Frontal cortex (tissue), 3 donors: ENCODE measurements at regions not wholly inside any gene's neighbourhood (a gene's known extent, or its start where the extent isn't known, plus 50 kb on each side); places are given as distances from the start of the nearest gene placed in this dataset.
"Not testable (repeated sequence)": the region's sequence is repeated elsewhere in the genome, so short reads cannot be mapped to it uniquely, and the experiment has no call there.

Source experiments
- DNase-seq, 2 donors: peaks; one replicate each; pipeline ENCODE4 v3.0.0; 2012; ENCODE audit warnings: low spot score in 2 of 2
- FAIRE-seq: peaks from 2 replicates; lab custom pipeline; 2012; peaks lifted over from hg19 to GRCh38; lab: Jason Lieb, UNC
- donor health status: control.
- donor health status: control.
- donor health status: control.

DNA sequence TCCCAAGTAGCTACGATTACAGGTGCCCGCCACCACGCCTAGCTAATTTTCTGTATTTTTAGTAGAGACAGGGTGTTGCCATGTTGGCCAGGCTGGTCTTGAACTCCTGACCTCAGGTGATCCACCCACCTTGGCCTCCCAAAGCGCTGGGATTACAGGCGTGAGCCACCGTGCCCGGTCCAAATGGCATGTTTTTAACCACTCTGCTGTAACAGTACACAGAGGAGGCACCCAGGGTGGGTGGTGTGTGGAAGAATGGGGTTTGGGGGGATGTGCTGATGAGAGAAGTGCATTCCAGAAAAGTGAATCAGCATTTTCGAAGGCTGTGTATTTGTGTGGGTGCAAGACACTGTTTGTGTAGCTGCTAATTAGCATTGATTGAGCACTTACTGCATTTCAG lies 78.1 kb upstream of the SH3PXD2B start:
- FAIRE-seq, DNase-seq: not testable (repeated sequence)

- DNase-seq (no peak), FAIRE-seq (no peak)
Observed at GRCh38 chr5:172531704-172532026, 77.3 kb upstream of the SH3PXD2B start.

GRCh38 chr5:172530878-172531703 lies 76.8 kb upstream of the SH3PXD2B start:
- no peak for DNase-seq

GRCh38 chr5:172530406-172530805 lies 76.1 kb upstream of the SH3PXD2B start:
- FAIRE-seq, result no peak

More at GRCh38 chr5:172530878-172531703, 76.8 kb upstream of the SH3PXD2B start:
- no peak for FAIRE-seq

DNA sequence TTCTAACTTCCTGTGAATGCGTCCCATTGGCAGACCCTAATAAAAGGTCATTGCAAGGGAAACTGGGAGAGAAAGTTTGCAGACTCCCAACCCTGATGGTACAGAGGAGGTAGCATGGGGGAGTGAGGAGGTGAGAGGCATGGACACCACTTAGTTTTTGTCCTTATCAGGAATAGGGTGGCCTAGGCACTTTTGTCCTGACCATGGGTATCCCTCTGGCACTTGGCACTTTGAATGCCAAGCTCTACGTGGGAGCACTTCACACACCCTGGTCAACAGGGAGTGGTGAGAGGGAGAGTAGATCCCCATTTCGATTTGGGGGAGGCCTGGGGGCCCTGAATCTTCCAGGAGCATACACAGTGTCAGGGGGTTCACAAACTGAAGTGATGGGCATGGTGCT lies 75.6 kb upstream of the SH3PXD2B start:
- FAIRE-seq (no peak), DNase-seq (no peak)

More at GRCh38 chr5:172530406-172530805, 76.1 kb upstream of the SH3PXD2B start:
- no peak for DNase-seq

- FAIRE-seq (no peak), DNase-seq (no peak)
Observed at GRCh38 chr5:172528440-172528839, 74.1 kb upstream of the SH3PXD2B start.

- DNase-seq, result no peak
- no peak for FAIRE-seq
Observed at GRCh38 chr5:172527559-172527958, 73.2 kb upstream of the SH3PXD2B start.

DNA sequence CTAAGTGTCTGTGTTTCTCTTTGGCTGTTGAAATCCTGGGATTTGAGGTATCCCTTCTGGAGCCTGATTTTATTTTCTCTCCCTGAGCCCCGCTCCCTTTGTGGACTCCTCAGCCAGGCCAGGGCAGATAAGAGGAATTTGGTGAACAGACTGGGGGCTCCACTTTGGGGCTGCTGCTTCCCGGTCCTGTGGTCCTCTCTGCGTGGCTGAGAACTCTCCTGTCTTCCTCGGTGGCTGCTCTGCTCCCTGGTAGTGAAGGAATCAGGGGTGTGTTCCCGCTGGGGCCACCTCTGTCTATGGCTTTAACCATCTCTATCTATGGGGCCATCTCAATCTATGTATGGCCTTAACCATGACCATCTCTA lies 71.7 kb upstream of the SH3PXD2B start:
- FAIRE-seq, result no peak

GRCh38 chr5:172525307-172525995 lies 71.1 kb upstream of the SH3PXD2B start:
- FAIRE-seq, result no peak

More for the DNA sequence above, 71.7 kb upstream of the SH3PXD2B start:
- DNase-seq, result no peak

DNA sequence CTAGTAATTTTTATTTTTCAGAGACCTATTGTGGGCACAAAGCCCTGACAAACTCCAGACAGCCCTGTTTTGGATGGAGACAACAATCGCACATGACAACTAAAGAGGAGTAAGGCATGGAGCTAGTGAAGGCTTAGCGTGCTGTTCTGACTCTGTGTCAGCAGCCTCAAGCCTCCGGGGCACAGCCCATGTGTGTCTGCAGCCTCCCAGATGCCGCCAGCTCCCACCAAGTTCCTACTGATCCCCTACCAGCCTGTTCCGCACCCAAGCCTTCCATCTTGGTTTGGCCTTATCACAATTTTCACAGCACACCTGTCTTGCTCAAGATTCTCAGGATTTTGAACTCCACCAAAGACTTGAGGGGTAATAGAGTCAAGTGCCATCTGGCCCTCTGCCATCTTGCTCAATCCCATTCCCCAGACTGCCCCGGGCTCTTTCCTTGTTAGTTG lies 70.3 kb upstream of the SH3PXD2B start:
- FAIRE-seq (no peak), DNase-seq (no peak)

More at GRCh38 chr5:172525307-172525995, 71.1 kb upstream of the SH3PXD2B start:
- DNase-seq, result no peak

- DNase-seq, result no peak
- no peak for FAIRE-seq
Observed at GRCh38 chr5:172523146-172523745, 68.9 kb upstream of the SH3PXD2B start.

GRCh38 chr5:172521338-172521932 lies 67.1 kb upstream of the SH3PXD2B start:
- no peak for DNase-seq
- no peak for FAIRE-seq

- FAIRE-seq (peak; percentile 56), DNase-seq (no peak)
Observed at GRCh38 chr5:172511952-172512351, 57.6 kb upstream of the SH3PXD2B start.

GRCh38 chr5:172509405-172509781 lies 55.1 kb upstream of the SH3PXD2B start:
- DNase-seq (no peak), FAIRE-seq (no peak)

- FAIRE-seq, result no peak
- no peak for DNase-seq
Observed at GRCh38 chr5:172508471-172509404, 54.4 kb upstream of the SH3PXD2B start.

DNA sequence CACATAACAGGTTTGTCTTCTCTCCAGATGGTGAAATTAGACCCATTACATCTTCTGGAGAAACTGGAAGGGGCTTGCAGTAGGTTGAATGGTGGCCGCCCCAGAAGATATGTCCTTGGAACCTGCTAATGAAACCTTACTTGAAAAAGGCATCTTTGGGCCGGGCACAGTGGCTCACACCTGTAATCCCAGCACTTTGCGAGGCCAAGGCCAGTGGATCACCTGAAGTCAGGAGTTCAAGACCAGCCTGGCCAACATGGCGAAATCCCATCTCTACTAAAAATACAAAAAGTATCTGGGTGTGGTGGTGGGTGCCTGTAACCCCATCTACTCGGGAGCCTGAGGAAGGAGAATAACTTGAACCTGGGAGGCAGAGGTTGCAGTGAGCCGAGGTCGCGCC lies 53.2 kb upstream of the SH3PXD2B start:
- DNase-seq, FAIRE-seq: not testable (repeated sequence)

DNA sequence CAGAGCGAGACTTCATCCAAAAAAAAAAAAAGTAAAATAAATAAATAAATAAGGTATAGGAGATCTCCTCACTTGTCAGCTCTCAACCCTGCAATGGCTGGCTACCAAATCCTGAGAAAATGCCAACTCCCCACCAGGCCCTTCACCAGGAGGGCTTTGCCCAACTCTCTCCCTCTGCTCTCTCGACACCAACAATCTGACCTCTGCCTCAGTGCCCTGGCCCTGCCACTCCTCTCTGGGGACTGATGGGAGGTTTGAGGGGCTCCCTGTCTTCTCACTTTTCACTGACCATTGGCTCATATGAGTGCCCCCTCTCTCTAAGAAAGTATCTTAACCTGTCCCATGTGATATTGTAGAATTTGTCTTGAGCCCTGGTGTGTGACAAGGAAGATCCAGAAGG lies 52.6 kb upstream of the SH3PXD2B start:
- DNase-seq, result no peak
- FAIRE-seq, result no peak

DNA sequence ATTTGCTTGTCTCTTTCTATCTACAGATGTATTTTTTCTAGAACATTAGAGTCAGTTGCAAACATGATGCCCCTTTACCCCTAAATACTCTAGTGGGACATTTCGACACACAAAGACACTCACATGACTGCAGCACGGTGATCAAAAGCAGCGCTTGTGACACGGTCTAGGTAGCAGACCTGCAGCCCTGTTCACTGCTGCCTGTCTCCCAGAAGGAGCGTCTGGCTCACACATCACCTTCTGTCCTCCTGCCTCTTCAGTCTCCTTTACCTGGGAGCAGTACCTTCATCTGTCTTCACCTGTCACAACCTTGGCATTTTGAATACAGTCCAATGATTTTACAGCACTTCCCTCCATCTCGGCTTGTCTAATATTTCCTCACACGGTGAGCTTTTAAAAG lies 51.9 kb upstream of the SH3PXD2B start:
- no peak for DNase-seq
- FAIRE-seq, result no peak

GRCh38 chr5:172505845-172506244 lies 51.5 kb upstream of the SH3PXD2B start:
- DNase-seq (no peak), FAIRE-seq (no peak)

DNA sequence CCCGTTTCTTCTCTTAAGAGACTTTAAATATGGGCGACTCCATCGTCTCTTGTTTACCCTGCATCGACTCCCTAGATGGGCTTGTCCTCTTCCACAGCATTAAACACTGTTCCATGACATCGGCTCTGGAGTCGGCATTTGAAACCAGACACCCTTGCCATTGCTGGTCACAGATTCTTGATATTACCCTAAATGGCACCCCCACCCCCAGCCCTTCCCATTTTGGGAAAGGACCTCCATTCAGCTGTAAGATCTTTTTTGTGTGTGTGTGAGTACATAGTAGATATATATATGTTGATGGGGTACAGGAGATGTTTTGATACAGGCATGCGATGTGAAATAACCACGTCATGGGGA lies 51.1 kb upstream of the SH3PXD2B start:
- FAIRE-seq (no peak), DNase-seq (no peak)
